ENCODE measurements at regions not wholly inside any gene's neighbourhood (a gene's known extent, or its start where the extent isn't known, plus 50 kb on each side); places are given as distances from the start of the nearest gene placed in this dataset.

GRCh38 chr18:78459668-78460067 lies 520.0 kb upstream of the SALL3 start:
- DNase-seq (ENCODE audit: low spot score) (no peak), ATAC-seq (ENCODE audit: low FRiP score) (no peak)
- no peak for TF ChIP-seq CTCF (IDR thresholded peaks at IDR 0.05)

- DNase-seq (ENCODE audit: low spot score) = no peak
- TF ChIP-seq CTCF (IDR thresholded peaks at IDR 0.05) = no peak
- no peak for ATAC-seq (ENCODE audit: low FRiP score)
Measured at GRCh38 chr18:78460558-78460957, 519.1 kb upstream of the SALL3 start.

- ATAC-seq (ENCODE audit: low FRiP score) (no peak), DNase-seq (ENCODE audit: low spot score) (no peak)
- TF ChIP-seq CTCF (IDR thresholded peaks at IDR 0.05) = no peak
Measured at GRCh38 chr18:78473563-78473962, 506.1 kb upstream of the SALL3 start.

GRCh38 chr18:78477840-78478239 lies 501.8 kb upstream of the SALL3 start:
- no peak for DNase-seq (ENCODE audit: low spot score)
- no peak for TF ChIP-seq CTCF (IDR thresholded peaks at IDR 0.05)
- ATAC-seq (ENCODE audit: low FRiP score) = no peak

DNA sequence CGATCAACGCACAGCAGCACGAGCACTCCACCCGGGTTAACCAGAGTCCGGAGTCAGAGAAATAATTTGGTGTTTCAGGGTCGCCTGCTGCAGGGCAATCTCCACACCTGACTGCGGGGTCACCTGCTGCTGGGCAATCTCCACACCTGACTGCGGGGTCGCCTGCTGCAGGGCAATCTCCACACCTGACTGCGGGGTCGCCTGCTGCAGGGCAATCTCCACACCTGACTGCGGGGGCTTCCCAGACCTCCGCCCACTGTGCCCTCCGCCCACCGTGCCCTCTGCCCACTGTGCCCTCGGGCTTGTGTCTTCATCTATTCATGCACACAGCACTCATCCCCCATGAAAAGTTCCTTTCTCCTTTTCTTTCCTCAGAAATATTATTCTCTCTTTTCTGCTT lies 500.2 kb upstream of the SALL3 start:
- no peak for DNase-seq (ENCODE audit: low spot score)

GRCh38 chr18:78480262-78481054 lies 499.2 kb upstream of the SALL3 start:
- no peak for TF ChIP-seq CTCF (IDR thresholded peaks at IDR 0.05)
- no peak for ATAC-seq (ENCODE audit: low FRiP score)

More for the DNA sequence above, 500.2 kb upstream of the SALL3 start:
- TF ChIP-seq CTCF (IDR thresholded peaks at IDR 0.05) = no peak
- no peak for ATAC-seq (ENCODE audit: low FRiP score)

GRCh38 chr18:78482378-78482777 lies 497.2 kb upstream of the SALL3 start:
- DNase-seq (ENCODE audit: low spot score) (no peak), ATAC-seq (ENCODE audit: low FRiP score) (no peak)
- TF ChIP-seq CTCF (IDR thresholded peaks at IDR 0.05) = no peak

More at GRCh38 chr18:78480262-78481054, 499.2 kb upstream of the SALL3 start:
- DNase-seq (ENCODE audit: low spot score) = no peak

Data from omental fat pad (tissue), 3 donors.